Stimulated activated effector memory CD8-positive, alpha-beta T cell treated with anti-CD3 and anti-CD28 coated beads, Interleukin-12 subunit alpha, Interleukin-12 subunit beta, amount 100 ng/mL, for 72 hours (primary cell): ENCODE measurements at regions not wholly inside any gene's neighbourhood (a gene's known extent, or its start where the extent isn't known, plus 50 kb on each side); places are given as distances from the start of the nearest gene placed in this dataset.

Source experiments
- ATAC-seq: fragments of 150-1000 bp; cut with Tn5 transposase; 2 replicates; pipeline ENCODE4 v1.10.0; 2021
- DNase-seq, 2 donors: peaks; one replicate each; pipeline ENCODE4 v3.0.0; 2021 to 2022; ENCODE audit warnings: low spot score in 2 of 2
- H3K27ac Mint-ChIP-seq: one replicate; pipeline ENCODE4 v1.8.0; 2022; ENCODE audit warnings: mild to moderate bottlenecking, mixed read lengths
- H3K36me3 Mint-ChIP-seq: one replicate; pipeline ENCODE4 v1.8.0; 2022; ENCODE audit warnings: mild to moderate bottlenecking, mixed read lengths
- H3K4me1 Mint-ChIP-seq: one replicate; pipeline ENCODE4 v1.8.0; 2022; ENCODE audit warnings: mixed read lengths
- H3K4me3 Mint-ChIP-seq: one replicate; pipeline ENCODE4 v1.8.0; 2022; ENCODE audit warnings: mild to moderate bottlenecking, mixed read lengths
- H3K9me3 Mint-ChIP-seq: one replicate; pipeline ENCODE4 v1.8.0; 2022; ENCODE audit warnings: mixed read lengths

DNA sequence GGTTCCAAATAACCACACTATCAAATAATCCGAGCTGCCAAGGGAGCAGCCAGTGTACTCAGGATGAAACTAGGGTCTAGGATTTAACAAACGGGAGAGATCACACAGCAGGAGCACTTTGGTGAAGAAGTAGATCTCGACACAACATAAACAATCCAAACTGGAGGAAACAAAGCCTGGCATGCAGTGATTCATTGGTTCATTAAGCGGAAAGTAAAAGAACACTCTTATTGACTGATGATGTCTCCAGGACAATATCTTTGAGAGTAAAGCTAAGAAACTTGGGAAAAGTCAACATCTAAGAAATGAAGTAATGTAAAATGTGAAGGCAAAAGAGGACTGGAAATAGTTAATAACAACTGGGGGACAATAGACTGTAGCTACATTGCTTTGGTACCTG is 1478.3 kb upstream of the CDH9 start:
- ATAC-seq = no peak
- H3K4me3 Mint-ChIP-seq = no peak overlapping the region
- H3K4me1 Mint-ChIP-seq = no peaks in the 10 kb centered on the region
- DNase-seq = no peak
- H3K27ac Mint-ChIP-seq = no peak overlapping the region
- H3K36me3 Mint-ChIP-seq = no peaks in the 10 kb centered on the region
- H3K9me3 Mint-ChIP-seq = peaks cover 13% of the 10 kb centered on the region

DNA sequence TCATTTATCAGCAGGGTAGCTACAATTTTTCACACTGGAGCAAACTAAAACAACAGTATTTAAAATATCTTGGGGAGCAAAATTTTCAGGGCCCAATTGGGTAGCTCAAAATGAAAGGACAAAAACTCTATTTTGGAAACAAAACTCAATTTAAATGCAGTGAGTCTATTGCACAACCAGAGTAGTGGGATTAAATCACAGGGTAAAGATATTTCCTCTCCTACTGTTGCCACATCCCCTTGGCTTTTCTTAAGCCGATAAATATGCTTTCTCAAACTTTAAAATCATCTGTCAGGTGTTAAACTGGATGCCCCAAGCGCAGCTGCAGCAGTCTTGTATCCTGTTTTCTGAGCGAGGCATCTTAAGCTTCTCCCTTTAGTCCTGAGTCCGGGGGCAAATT is 1474.3 kb upstream of the CDH9 start:
- H3K4me1 Mint-ChIP-seq = no peaks in the 10 kb centered on the region
- DNase-seq = no peak
- no peak overlapping the region for H3K4me3 Mint-ChIP-seq
- peaks cover 8% of the 10 kb centered on the region for H3K9me3 Mint-ChIP-seq
- no peak for ATAC-seq
- H3K27ac Mint-ChIP-seq = no peak overlapping the region
- no peaks in the 10 kb centered on the region for H3K36me3 Mint-ChIP-seq

DNA sequence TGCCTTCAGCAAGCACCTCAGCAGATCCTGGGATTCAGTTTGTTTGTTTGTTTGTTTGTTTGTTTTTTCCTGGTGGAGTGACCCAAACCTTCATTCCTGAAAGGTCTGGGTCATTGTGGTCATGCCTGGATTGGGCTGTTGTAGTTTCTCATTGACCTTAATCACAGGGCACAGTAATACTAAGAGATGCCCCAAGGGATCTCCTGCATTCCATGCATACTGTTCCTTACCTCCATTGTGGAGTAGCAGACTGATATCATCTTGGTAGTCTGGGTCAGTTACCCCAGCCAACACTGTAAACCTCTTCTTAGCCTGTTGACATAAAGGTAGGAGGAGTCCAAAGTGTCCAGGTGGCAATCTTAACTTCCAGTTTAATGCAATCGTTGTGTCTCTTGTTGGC is 1466.7 kb upstream of the CDH9 start:
- DNase-seq = no peak
- Mint-ChIP-seq H3K9me3 (peaks cover 13% of the 10 kb centered on the region), H3K4me1 (no peaks in the 10 kb centered on the region), H3K27ac (no peak overlapping the region), H3K4me3 (no peak overlapping the region), H3K36me3 (no peaks in the 10 kb centered on the region)
- no peak for ATAC-seq

DNA sequence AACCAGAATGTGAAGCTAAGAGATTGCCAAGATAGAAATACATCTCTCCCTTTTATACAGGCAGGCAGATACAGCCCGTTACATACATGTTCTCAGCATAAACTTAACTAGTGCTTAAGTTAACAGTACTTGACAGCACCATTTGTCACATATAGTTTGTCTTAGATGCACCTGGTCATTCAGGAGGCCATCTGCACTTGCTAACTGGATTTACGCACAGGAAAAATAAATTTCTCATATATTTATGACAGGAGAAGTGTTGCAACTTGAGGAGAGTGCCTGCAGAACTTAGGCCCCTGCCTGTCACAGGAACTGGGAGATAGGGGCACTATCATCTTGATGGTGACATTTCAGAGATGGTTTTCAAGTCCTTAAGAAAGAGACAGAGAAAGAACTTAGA is 1462.1 kb upstream of the CDH9 start:
- DNase-seq (no peak), ATAC-seq (no peak)
- Mint-ChIP-seq H3K4me3 (no peak overlapping the region), H3K36me3 (no peaks in the 10 kb centered on the region), H3K9me3 (peaks cover 21% of the 10 kb centered on the region), H3K4me1 (no peaks in the 10 kb centered on the region), H3K27ac (no peak overlapping the region)

DNA sequence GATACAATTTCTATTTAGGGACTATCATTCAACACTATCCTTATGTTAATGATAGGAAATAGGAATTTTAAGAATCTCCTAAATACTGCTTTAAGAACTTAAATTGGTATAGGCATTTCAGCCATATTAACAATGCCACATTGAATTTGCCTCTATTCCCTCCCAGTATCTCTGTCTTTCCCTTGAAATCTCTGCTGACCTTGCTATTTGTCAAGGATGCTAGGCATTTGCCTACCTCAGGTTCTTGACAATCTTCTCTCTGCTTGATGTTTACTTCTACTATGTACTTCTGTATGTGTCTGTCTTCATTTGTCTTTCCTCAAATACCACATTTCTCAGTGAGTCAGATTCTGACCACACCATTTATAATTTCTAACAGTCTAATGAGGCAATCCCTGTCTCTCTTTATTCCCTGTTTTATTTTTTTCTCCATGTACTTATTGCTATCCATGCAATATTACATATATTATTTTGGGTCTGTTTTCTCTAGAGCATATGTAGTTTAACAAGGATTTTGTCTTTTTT is 1461.4 kb upstream of the CDH9 start:
- Mint-ChIP-seq H3K4me3 (no peak overlapping the region), H3K36me3 (no peaks in the 10 kb centered on the region), H3K4me1 (no peaks in the 10 kb centered on the region), H3K27ac (no peak overlapping the region), H3K9me3 (peaks cover 14% of the 10 kb centered on the region)
- ATAC-seq (no peak), DNase-seq (no peak)

DNA sequence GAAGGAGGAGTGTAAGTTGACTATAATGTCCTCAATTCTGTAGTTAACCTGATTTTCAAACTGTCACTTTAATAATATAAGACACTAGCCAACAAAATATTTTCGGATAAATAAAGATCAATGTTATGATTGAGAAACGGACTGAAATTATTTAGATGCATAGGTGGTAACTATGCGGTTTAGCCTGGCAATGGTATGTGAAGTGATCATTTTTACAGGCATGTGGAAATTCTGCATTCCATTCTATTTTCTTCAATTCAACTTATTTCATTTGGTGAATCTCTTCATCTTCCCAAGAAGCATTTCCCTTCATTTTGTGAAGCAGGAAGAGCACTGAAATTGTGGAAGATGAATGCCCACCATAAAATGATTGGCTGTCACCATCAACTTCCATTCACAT is 1457.5 kb upstream of the CDH9 start:
- DNase-seq (no peak), ATAC-seq (no peak)
- H3K27ac Mint-ChIP-seq = no peak overlapping the region
- H3K36me3 Mint-ChIP-seq = no peaks in the 10 kb centered on the region
- H3K4me3 Mint-ChIP-seq = no peak overlapping the region
- H3K4me1 Mint-ChIP-seq = no peaks in the 10 kb centered on the region
- H3K9me3 Mint-ChIP-seq = peaks cover 25% of the 10 kb centered on the region

DNA sequence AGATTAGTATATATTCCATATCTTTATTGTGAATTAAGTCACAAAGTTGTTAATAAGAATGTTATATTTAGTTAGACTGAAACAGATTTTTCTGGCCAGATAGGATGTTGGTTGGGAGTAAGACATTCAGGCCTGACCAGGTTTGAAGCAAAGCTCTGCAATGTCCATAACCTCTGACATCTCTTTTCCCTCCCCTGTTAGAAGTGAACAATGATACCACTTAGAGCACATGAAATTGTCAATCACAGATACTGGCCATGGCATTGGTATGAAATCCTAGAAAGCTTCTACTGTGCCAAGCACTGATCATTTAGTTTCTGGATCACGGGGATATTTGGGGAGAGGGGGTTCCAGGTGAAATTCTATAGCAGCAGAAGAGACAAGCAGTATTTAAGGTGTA is 1455.1 kb upstream of the CDH9 start:
- Mint-ChIP-seq H3K27ac (no peak overlapping the region), H3K4me3 (no peak overlapping the region), H3K4me1 (no peaks in the 10 kb centered on the region), H3K36me3 (no peaks in the 10 kb centered on the region), H3K9me3 (peaks cover 28% of the 10 kb centered on the region)
- no peak for DNase-seq
- no peak for ATAC-seq

DNA sequence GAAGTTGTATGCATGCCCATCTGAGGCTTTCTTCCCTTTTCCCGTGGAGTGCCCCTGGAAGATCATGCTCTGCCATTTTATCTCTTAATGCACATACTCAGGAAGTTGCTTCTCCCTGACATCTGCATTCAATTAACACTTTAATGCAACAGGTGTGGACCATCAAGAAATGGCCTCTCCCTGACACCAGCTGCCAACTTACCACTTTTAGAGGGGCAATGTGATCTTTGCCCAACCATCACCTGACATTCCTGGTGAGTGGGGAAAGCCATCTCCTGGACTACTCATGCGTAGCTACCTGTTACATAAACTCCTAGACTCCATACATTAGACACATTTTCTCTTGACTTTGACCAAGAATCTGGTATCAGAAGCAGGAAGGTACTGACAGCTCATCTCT is 1450.4 kb upstream of the CDH9 start:
- Mint-ChIP-seq H3K4me3 (no peak overlapping the region), H3K36me3 (no peaks in the 10 kb centered on the region), H3K27ac (no peak overlapping the region), H3K9me3 (peaks cover 24% of the 10 kb centered on the region), H3K4me1 (no peaks in the 10 kb centered on the region)
- DNase-seq (no peak), ATAC-seq (no peak)

DNA sequence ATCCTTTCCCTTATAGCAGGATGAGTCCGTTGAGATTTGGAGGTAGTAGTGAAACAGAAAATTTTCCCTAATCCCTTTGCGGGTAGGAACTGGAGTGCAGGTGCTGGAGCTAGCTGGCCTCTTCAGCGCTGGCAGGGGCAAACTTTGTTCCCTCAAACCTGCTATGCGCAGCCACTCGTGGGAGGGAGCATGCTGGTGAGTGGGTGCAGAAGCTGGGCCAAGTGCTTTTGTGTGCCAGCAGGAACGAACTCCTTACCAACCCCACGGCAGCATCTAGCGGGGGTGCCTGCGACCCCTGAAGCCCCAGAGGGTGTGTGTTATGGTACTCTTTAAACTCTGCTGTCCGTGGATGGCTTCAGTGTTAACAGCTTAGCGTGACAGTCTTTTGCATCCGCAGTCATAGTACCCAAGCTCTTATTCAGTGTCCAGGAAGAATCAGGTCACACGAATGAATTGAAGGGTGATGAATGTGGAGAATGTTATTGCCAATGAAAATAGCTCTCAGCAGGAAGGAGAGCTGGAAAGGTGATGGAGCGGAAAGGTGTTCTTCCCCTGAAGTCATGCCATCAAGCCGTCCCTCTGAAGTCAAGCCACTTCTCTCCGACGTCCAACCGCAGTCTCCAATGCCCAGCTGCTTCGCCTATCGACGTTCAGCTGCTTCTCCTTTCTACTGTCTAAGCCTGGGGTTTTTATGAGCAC is 1445.1 kb upstream of the CDH9 start:
- Mint-ChIP-seq H3K36me3 (no peaks in the 10 kb centered on the region), H3K4me3 (no peak overlapping the region), H3K4me1 (no peaks in the 10 kb centered on the region), H3K27ac (no peak overlapping the region), H3K9me3 (peaks cover 10% of the 10 kb centered on the region)
- DNase-seq = no peak
- ATAC-seq = no peak

DNA sequence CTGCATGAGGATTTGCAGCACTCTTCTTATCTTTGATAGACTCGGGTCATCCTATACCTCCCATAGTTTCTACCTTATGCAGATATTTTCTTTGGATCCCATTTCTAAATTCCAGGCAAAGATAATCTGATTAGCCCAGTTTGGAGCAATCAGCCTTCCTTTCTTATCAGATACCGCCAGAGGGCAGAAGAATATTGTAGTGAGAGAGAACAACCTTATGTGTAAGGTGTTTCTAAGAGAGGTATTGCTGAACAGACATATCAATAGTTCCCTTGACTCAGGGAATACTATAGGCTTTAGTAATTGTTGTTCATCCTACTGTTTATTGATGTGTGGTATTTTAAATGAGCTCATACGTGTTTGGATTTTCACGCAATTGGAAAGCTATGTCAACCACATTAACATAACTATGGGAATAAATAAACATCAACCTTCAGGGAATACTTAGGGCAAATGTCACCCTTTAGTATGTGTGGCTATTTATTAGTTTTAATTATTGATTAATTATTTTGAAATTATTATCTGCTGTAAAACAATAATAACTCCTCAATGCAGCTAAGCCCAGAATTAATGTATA is 1435.2 kb upstream of the CDH9 start:
- DNase-seq (no peak), ATAC-seq (no peak)
- Mint-ChIP-seq H3K27ac (no peak overlapping the region), H3K4me3 (no peak overlapping the region), H3K36me3 (no peaks in the 10 kb centered on the region), H3K9me3 (peaks cover 31% of the 10 kb centered on the region), H3K4me1 (no peaks in the 10 kb centered on the region)

DNA sequence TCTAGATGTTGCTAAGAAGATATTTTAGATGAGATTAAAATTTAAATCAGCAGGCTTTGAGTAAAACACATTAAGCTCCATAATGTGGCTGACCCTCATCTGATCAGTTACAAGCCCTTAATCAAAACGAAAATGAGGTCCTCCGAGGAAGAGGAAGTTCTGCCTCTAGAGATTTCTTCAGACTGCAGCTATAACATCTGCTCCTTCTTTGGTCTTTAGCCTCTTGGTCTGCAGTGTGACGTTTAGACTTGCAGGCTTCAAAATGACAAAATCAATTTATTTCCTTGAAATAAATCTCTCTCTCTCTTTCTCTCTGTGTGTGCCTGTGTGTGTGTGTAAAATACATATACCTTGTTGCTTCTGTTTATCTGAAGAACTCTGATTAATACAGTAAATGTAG is 1429.8 kb upstream of the CDH9 start:
- ATAC-seq (no peak), DNase-seq (no peak)
- H3K27ac Mint-ChIP-seq = no peak overlapping the region
- H3K4me1 Mint-ChIP-seq = no peaks in the 10 kb centered on the region
- H3K9me3 Mint-ChIP-seq = peaks cover 28% of the 10 kb centered on the region
- no peaks in the 10 kb centered on the region for H3K36me3 Mint-ChIP-seq
- no peak overlapping the region for H3K4me3 Mint-ChIP-seq

DNA sequence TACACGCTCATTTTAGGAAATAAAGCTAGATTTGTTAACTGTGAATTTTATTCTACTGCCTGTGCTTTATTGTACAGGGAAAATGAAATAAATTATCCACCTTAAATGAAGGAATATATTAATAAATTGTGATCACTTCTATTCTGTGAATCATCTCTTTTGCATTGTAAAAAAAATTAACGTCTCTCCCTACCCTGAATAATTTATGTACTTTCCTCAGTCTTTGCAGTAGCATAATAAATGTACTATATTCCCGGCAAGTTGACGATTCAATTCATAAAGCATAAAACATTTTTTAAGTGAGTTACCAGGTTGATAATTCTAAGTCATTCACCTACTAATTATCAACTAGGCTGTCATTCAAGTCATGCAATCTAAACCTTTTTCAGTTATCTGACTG is 1425.3 kb upstream of the CDH9 start:
- DNase-seq (no peak), ATAC-seq (no peak)
- no peak overlapping the region for H3K27ac Mint-ChIP-seq
- peaks cover 21% of the 10 kb centered on the region for H3K9me3 Mint-ChIP-seq
- H3K4me3 Mint-ChIP-seq = no peak overlapping the region
- no peaks in the 10 kb centered on the region for H3K36me3 Mint-ChIP-seq
- H3K4me1 Mint-ChIP-seq = no peaks in the 10 kb centered on the region

DNA sequence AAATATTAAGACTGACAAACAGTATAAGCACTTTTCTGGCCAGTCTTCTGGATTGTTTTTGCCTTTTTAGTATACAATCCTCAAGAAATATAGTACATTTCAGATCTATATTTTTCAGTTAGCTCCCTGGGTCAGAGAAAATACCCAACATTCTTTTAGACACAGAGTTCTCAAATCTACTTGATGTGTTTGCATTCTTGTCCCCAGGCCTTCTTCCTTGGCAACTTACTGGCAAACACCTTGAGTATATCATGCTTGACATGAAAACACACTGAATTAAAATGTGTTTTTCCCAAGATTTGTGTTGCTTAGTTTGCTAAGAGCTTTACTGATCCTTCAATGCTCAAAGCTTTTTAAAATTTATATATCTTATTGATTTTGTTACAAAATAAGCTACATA is 1413.1 kb upstream of the CDH9 start:
- Mint-ChIP-seq H3K9me3 (peaks cover 22% of the 10 kb centered on the region), H3K4me1 (no peaks in the 10 kb centered on the region), H3K4me3 (no peak overlapping the region), H3K36me3 (no peaks in the 10 kb centered on the region), H3K27ac (no peak overlapping the region)
- ATAC-seq (no peak), DNase-seq (no peak)

DNA sequence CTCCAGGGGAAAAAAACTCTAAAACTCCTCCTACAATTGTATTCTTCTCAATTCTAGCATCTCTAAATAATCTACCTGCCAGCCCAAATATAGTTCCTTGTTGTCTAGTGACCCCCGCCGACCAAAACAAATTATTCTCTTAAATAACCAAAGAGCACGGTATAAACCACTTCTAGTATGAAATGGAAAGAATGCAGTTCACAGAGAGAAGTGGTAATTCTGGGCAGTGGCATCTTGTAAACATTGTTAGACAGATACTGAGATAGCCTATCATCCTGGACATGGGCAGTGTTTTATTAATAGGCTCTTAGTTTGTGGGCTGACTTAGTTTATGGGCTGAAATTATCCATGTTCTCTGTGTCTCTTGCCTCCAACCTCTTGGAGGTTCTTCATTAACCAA is 1412.6 kb upstream of the CDH9 start:
- DNase-seq (no peak), ATAC-seq (no peak)
- no peaks in the 10 kb centered on the region for H3K4me1 Mint-ChIP-seq
- H3K9me3 Mint-ChIP-seq = peaks cover 22% of the 10 kb centered on the region
- no peak overlapping the region for H3K27ac Mint-ChIP-seq
- no peaks in the 10 kb centered on the region for H3K36me3 Mint-ChIP-seq
- H3K4me3 Mint-ChIP-seq = no peak overlapping the region

DNA sequence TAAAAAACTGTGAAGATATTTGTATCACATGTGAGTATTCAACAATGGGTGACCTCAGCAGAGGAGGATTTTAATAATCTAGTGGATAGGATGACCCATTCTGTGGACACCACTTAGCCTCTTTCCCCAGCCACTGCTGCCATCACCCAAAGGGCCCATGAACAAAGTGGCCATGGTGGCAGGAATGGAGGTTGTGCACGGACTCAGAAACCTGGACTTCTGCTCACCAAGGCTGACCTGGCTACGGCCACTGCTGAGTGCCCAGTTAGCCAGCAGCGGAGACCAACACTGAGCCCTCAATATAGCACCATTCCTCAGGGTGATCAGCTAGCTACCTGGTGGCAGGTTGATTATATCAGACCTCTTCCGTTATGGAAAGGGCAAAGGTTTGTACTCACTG is 1410.4 kb upstream of the CDH9 start:
- peaks cover 25% of the 10 kb centered on the region for H3K9me3 Mint-ChIP-seq
- no peak for DNase-seq
- no peak overlapping the region for H3K4me3 Mint-ChIP-seq
- H3K36me3 Mint-ChIP-seq = no peaks in the 10 kb centered on the region
- ATAC-seq = no peak
- no peak overlapping the region for H3K27ac Mint-ChIP-seq
- no peaks in the 10 kb centered on the region for H3K4me1 Mint-ChIP-seq

DNA sequence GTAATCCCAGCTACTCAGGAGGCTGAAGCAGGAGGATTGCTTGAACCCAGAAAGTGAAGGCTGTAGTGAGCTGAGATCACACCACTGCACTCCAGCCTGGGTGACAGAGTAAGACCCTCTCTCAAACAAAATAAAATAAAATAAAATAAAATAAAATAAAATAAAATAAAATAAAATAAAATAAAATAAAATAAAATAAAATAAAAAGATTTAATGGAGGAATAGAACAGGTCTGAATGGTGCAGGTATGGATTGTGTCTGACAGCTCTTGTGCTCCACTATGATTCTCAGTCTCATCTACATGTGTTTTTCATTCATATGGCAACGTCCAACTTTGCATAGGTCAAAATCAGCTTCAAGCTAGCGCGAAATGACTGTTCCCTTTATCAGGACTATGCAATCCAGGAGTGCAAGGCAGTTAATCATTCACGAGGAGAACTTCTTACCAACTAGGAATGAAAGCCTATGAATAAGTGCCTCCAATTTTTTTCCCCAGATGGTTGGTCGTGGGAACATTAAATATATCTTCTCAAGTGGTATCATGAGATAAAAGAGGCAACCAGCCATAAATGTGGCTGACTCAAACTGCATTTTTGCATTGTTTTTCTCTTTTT is 1392.3 kb upstream of the CDH9 start:
- DNase-seq (no peak), ATAC-seq (no peak)
- H3K9me3 Mint-ChIP-seq = peaks cover 24% of the 10 kb centered on the region
- no peak overlapping the region for H3K4me3 Mint-ChIP-seq
- no peak overlapping the region for H3K27ac Mint-ChIP-seq
- H3K36me3 Mint-ChIP-seq = no peaks in the 10 kb centered on the region
- no peaks in the 10 kb centered on the region for H3K4me1 Mint-ChIP-seq
